GM18951 (cell line): ENCODE measurements at regions not wholly inside any gene's neighbourhood (a gene's known extent, or its start where the extent isn't known, plus 50 kb on each side); places are given as distances from the start of the nearest gene placed in this dataset.
"Not testable (repeated sequence)": the region's sequence is repeated elsewhere in the genome, so short reads cannot be mapped to it uniquely, and the experiment has no call there.

Source experiments
- in situ Hi-C: fragments of 300-500 bp; cut with MboI; formaldehyde crosslinking; loops from one replicate; pipeline ENCODE4 v1.12.0; 2022; ENCODE audit warnings: low sequenced_read_pairs, mixed read lengths, inconsistent platforms; ENCODE audit not compliant: unreplicated experiment

GRCh38 chr15:20227119-20227853 is 314.3 kb downstream of the GOLGA6L6 start:
- in situ Hi-C loops, result not testable (repeated sequence)

- in situ Hi-C loops, result not testable (repeated sequence)
Observed at GRCh38 chr15:20226531-20226930, 315.1 kb downstream of the GOLGA6L6 start.

GRCh38 chr15:20221063-20221462 is 320.5 kb downstream of the GOLGA6L6 start:
- in situ Hi-C loops, result not testable (repeated sequence)

GRCh38 chr15:20219171-20219570 is 322.4 kb downstream of the GOLGA6L6 start:
- in situ Hi-C loops, result not testable (repeated sequence)

- in situ Hi-C loops, result not testable (repeated sequence)
Observed at GRCh38 chr15:20215700-20216099, 325.9 kb downstream of the GOLGA6L6 start.

DNA sequence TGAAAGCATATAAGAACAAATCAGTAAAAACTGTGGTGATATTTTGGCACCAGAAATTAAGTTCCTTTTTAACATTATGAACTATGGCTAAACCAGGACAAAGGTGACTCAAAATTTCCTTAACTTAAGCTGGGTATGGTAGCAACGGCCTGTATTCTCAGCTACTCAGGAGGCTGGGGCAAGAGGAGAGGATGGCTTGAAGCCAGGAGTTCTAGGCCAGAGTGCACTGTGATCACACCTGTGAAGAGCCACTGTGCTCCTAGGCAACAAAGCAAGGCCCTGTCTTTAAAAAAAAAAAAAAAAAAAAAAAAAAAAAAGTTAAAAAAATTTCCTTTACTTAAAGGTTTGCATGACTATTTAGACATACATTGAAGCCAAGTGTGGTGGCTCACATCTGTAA is 327.5 kb downstream of the GOLGA6L6 start:
- in situ Hi-C loops, result not testable (repeated sequence)

DNA sequence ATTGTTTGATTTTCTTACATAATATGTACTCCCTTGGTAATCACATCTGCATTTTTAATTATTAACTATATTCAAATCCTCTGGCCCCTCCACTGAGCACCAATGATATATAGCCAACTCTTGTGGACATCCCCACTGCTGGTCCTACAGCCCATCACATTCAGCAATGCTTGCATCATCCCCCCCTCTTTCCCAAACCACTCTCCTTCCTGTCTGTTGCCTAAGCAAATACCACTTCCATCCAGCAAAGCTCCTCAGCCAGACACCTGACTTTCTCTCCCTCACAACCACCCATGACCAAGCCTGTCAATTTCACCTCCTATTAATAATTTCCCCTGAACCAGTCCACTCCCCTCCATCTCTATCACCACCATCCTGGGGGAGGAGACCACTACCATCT is 330.1 kb downstream of the GOLGA6L6 start:
- in situ Hi-C loops, result not testable (repeated sequence)

- in situ Hi-C loops, result not testable (repeated sequence)
Observed at GRCh38 chr15:20209973-20210372, 331.6 kb downstream of the GOLGA6L6 start.

DNA sequence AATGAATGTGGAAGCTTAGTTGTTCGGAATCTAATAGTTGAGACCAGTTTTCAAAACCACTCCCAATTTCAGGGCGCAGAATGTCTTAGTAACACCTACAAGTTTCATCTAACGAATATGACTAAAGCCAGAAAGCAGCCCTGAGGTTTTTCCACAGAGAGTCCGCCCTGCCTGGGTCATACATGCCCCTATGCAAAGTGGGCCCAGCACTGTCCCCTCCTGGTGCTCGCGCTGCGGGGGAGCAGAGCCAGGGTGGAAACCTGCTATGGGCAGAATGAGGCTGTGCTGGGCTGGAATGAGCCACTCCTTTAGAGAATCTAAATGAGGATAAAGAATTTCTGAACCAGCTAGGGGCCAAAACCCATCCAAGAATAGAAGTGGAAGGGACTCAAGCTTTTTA is 334.0 kb downstream of the GOLGA6L6 start:
- in situ Hi-C loops, result not testable (repeated sequence)

GRCh38 chr15:20207198-20207597 is 334.4 kb downstream of the GOLGA6L6 start:
- in situ Hi-C loops, result not testable (repeated sequence)

DNA sequence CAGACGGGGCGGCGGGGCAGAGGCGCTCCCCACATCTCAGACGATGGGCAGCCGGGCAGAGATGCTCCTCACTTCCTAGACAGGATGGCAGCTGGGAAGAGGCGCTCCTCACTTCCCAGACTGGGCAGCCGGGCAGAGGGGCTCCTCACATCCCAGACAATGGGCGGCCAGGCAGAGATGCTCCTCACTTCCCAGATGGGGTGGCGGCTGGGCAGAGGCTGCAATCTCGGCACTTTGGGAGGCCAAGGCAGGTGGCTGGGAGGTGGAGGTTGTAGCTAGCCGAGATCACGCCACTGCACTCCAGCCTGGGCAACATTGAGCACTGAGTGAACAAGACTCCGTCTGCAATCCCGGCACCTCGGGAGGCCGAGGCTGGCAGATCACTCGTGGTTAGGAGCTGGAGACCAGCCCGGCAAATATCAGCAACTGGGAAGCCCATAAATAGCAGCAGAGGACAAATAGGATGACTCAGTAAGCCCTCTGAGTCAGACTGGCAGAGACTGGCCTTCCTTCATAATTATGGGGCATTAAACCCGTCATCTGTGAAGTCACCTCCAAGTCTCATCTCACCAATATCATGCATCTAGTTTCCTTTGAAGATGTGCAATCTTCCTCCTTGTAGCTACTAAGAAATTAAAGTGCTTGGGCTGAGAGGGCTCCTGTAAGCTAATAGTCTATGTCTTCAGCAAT is 337.3 kb downstream of the GOLGA6L6 start:
- in situ Hi-C loops, result not testable (repeated sequence)

DNA sequence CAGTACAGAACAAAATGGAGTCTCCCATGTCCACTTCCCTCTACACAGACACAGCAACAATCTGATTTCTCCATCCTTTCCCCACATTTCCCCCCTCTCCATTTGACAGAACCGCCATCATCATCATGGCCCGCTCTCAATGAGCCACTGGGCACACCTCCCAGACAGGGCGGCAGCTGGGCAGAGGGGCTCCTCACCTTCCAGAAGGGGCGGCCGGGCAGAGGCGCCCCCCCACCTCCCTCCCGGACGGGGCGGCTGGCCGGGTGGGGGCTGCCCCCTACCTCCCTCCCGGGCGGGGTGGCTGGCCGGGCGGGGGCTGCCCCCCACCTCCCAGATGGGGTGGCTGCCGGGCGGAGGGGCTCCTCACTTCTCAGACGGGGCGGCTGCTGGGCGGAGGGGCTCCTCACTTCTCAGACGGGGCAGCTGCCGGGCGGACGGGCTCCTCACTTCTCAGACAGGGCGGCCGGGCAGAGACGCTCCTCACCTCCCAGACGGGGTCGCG is 337.9 kb downstream of the GOLGA6L6 start:
- in situ Hi-C loops, result not testable (repeated sequence)

- in situ Hi-C loops, result loop anchor here (25.0 kb wide), 1 partner anchor 993 kb away; no protein-coding TSS in a partner anchor
Observed at GRCh38 chr15:20194591-20195198, 346.9 kb downstream of the GOLGA6L6 start.

- in situ Hi-C loops, result loop anchor here (25.0 kb wide), 1 partner anchor 994 kb away; no protein-coding TSS in a partner anchor
Observed at GRCh38 chr15:20192982-20193929, 348.3 kb downstream of the GOLGA6L6 start.

DNA sequence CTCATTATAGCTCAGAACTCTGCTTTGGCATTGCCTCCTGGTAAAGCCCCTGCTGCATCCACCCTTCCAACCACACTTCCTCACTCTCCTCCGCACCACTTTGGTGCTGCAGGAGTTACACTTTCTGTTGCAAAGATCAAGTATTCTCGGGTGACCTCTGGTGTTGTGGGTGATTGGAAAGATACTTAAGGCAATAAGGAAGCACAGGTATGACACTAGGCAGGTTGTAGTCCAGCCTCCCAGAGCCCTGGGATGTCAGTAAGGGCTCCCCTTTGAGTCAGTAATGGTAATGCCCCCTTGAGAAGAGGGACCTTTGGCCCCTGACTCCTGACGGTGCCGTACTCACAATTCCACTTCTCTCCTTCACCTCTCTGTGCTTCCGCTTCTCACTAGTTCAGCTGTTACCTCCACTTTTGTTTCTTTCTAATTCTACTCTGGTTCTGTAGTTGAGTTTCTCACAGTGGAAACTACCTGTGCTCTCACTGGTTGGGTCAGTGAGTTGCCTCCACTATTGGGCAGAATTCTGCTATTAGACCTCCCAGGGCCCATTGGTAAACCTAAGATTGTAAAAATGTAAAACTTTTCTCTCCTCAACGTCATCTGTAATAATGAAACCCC is 350.0 kb downstream of the GOLGA6L6 start:
- in situ Hi-C loops, result loop anchor here (25.0 kb wide), 1 partner anchor 996 kb away; no protein-coding TSS in a partner anchor

GRCh38 chr15:20188611-20189010 is 353.0 kb downstream of the GOLGA6L6 start:
- in situ Hi-C loops, result loop anchor here (25.0 kb wide), 1 partner anchor 999 kb away; no protein-coding TSS in a partner anchor

DNA sequence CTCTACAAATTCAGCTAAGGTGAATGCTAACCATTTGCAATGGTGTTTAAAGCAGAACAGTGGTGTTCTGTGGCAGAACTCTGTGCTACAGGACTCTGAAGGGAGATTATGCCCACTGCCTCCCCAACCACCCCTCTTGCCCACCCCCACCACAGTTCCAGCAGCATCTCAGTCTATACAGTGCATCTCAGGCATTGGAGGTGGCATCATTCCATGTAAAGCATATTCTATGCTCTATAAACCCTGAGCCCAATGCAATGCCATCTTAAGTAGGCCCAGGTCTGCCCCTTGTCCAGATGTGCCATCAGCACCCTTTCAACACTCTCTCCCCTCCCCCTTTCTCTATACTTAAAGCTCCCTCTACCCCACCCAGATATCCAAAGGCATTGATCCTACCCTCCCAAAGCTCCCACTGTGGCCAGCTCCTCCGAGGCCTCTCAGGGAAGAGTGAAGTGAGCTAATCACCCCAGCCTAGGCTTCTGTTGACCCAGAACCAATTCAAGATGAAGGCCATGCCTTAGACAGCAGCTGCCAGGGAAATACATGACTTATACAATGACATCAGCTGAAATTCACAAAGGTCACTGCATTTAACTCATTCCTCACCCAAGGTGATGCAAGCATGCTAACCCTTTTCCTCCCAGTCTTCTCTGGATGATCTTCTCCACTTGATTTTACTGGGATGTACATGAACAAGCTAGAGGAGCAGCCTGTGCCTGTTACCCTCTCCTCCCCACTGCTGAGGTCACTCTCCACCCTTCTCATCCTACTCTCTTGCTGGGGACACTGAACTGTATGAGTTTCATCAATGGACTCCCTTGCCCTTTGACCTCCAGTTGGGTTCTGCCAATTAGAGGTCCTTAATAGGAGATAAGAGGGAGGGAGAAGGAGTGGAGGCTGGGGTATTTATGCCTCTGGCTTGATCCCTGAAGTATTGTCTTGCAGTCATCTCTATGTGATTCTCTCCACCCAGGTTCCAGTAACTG is 353.9 kb downstream of the GOLGA6L6 start:
- in situ Hi-C loops, result loop anchor here (25.0 kb wide), 1 partner anchor 1000 kb away; no protein-coding TSS in a partner anchor

DNA sequence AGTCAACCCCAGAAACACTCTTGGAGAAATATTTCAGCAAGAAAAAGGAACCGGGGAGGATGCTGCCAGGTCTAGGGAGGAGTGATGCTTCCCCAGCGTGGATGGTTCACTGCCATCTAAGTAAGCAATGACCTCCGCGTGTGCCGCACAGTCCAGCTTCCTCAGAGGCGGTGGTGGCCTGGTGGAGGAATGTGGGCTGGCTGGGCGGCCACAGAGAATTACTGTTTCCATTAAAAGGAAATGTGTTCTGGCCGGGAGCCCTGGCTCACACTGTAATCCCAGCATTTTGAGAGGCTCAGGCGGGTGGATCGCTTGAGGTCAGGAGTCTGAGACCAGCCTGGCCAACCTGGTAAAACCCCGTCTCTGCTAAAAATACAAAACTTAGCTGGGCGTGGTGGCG is 356.7 kb downstream of the GOLGA6L6 start:
- in situ Hi-C loops, result loop anchor here (25.0 kb wide), 1 partner anchor 1002 kb away; no protein-coding TSS in a partner anchor
